Putamen (tissue), 1 donor: ENCODE measurements at regions not wholly inside any gene's neighbourhood (a gene's known extent, or its start where the extent isn't known, plus 50 kb on each side); places are given as distances from the start of the nearest gene placed in this dataset.

Experiments
- DNase-seq: peaks from one replicate; pipeline ENCODE4 v3.0.0-alpha.2; 2016; ENCODE audit warnings: low spot score

DNA sequence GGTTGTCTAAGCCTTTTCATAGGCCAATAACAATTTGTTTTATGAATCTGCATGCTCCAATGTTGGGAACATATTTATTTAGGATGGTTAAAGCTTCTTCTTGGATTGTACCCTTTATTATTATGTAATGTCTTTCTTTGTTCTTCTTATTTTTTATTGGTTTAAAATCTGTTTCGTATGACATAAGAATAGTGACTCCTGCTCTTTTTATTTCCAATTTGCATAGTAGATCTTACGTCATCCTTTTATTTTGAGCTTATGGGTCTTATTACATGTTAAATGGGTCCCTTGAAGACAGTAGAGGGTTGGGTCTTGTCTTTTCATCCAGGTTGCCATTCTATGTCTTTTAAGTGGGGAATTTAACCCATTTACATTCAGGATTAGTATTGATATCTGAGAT, 561.9 kb upstream of the GHITM start:
- DNase-seq, result no peak

DNA sequence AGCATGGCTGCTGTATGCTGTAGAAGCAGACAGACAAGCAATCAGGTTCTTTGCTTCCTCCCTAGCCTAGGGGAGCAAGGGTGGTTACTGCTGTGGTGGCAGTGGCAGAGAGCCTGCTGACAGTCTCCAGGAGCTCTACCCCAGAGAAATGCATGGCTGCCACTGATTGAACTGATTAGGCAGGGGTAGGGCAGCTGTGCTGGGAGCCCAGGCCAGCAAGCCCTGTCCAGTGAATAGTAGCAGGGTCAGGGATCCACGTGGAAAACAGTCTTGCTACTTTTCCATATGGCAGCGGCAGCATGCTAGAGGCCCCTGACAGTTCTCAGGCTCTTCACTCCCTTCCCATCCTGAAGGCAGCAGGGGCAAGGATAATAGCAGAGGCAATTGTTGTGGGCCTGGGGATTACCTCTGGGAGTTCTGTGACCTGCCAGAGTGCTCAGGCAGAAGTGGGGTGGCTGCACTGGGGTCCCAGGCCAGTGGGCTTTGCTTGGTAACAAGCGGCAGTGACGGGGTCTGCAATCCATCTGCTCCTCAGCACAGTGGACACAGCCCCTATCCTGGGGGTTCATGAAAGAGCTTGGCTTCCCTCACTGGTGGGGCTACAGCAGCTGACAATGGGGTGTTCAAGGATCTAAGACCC, 558.8 kb upstream of the GHITM start:
- DNase-seq, result no peak

DNA sequence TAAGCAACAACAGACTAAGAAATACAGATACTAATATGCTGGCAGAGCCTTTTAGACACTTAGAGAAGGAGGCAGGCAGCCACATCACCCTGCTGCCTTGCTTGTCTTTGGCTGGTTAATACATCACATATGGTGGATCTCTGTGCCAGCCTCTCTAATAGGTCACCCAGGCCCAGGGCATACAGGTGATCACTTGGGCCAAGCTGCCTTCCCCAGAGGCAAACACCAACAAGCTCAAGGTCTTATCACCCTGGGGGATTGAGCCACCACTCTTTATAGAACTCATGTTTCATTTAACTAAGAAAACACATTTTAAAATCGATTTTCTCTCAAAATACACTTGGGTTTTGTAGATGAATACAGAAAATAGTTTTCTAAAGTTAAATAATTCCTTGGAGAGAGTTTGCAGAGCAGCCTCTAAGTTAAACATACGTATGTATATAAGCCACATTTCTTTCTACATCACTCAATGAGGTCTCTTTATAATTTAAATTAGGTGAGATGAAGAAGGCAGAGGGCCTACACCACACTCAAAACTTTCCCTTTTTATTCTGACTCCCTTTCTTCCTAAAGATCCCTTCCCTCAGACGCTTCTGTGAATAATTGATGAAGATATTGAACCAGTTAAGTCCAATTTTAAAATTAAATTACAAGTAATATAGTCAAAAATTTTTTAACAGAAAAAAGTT, 556.8 kb upstream of the GHITM start:
- DNase-seq, result no peak

DNA sequence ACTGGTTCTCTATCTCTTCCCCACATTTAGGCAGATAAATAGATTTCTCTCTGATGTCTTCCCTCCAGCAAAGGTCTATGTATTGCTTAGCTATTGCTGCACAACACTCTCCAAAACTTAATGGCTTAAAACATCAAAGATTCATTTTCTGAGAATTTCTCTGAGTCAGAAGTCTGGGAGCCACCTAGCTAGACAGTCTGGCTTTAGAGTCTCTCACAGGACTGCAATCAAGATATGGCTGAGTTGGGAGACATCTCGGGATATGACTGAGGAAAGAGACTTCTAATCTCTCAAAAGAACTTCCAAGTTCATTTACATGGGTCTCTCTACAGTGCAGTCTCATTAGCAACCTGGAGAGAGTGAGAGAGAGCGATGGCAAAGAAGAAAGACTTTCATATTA, 553.6 kb upstream of the GHITM start:
- no peak for DNase-seq

DNA sequence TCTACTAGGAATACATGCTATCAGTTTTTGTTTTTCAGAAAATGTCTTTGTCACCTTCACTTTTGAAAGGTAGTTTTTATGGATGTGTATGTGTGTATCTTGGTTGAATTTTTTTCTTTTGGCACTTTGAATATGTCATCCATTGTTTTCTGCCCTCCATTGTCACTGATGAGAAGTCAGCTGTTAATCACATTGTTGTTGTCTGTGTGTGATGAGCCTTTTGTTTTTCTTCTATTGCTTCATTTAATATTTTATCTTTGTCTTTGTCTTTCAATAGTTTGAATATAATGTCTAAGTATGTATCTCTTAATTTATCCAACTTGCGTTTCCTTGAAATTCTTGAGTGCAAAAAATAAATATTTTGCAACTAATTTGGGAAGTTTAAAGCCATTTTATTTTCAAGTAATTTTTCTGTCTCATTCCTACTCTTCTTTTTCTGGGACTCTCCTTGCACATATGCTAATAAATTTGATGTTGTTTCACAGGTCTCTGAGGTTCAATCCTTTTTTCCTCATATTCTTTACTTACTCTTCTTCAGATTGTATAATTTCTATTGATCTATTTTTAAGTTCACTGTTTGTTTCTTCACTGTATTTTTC, 546.9 kb upstream of the GHITM start:
- no peak for DNase-seq

DNA sequence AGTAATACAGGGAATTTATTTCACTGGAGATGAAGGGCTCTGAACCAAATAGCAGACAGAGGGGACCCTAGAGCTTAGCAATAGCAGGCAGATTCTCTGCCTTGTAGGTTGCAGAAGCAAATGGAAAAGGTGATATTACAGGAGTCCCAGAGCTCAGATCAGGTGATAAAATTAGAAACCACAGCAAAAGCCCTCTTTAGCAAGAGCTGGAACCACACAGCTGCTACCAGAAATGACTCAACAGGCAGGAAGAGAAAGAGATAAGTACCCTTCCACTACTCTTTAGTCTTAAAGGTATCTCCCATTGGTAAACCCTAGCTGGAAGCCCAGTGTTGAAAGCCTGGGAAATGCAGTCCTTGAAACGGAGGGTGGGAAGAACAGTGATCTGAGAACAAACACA, 535.6 kb upstream of the GHITM start:
- DNase-seq, result no peak

DNA sequence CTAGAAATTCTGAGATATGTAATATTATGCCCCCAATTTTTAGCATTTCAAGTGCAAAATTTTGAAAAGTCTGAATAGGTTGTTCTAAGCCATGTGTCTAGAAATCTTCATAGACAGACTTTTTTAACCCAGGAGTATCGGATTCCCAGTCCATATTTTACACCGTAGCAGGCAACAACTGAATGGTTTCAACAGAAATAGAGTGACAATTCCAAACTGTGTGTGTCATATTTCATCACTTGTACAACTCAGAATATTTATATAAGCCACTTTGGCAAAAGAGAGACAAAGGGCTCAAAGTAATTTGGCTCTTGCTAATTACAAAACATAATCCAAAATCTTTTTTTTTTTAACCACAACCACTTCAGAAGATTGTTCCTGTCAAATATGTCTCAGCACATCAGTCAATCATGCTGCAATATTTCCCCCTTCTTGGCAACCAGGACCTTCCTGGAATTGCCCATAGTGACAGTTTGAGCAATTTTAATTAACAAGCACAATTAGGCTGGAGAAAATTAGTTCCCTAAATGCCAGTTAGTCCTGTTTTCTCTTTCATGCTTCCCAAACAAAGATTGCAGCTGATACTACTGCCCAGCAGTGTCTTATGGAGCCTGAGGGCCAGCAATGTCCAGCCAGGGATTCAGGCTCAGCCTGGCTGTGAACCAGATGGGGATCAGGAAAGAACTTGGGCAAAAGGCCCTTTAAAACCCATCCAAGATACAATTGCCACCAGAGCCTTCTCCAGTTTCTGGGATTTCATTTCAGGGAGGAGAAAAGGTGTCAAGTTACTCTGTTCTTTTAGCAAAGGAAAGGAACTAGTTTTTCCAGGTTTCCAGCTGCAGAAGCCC, 533.3 kb upstream of the GHITM start:
- no peak for DNase-seq

DNA sequence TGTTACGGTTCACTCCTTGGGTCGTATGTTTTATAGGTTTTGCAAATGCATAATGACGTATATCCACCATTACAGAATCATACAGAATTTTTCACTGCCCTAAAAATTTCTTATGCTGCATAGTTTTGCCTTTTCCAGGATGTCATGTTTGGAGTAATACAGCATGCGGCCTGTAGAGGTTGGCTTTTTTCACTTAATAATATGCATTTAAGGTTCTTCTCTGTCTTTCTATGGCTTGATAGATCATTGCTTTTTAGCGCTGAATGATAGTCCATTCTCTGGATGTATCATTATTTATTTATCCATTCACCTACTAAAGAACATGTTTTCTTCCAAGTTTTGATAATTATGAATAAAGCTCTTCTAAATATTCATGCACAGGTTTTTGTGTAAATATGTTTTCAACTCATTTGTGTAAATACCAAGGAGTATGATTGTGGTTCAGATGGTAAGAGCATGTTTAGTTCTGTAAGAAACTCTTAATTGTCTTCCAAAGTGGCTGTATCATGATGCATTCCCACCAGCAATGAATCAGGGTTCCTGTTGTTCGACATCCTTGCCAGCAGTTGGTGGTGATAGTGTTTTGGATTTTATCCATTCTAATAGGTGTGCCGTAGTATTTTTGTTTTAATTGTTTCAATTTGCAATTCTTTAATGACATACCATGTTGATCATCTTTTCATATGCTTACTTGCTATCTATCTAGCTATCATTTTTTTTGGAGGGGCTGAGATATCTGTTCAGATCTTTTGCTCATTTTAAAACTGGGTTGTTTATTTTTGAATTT, 531.2 kb upstream of the GHITM start:
- DNase-seq, result no peak

DNA sequence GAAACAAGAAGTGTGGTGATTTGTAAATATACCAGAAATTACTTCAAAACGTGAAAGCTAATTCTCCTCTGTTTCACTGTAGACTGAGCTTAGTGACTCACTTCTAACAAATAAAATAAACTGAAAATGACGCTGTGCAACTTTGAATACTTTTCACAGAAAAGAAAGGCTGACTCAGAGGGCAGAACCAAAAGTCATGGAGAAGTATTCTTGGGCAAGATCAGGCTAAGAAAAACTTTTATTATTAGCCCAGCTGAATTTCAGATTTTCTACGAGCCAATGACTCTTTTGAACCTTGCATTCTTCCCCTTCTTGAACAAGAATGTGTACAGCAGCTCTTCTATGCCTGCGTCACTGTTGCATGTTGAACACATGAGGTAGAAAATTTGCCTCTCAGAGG, 527.3 kb upstream of the GHITM start:
- DNase-seq, result no peak

DNA sequence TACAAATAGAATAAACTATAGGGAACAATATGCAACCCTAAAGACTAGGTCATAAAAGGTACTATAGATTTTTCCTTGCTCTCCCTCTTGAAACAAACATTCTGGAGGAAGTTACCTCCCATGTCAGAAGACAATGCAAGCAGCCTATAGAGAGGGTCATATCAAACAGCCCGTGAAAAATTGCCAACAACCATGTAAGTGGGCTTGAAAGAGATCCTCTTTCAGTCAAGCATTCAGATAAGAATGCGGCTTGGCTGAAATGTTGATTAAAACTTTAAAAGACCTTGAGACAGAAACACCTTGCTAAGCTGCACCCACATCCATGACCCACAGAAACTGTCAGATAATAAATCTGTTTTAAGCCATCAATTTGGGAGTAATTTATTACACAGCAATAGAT, 526.6 kb upstream of the GHITM start:
- DNase-seq, result no peak

DNA sequence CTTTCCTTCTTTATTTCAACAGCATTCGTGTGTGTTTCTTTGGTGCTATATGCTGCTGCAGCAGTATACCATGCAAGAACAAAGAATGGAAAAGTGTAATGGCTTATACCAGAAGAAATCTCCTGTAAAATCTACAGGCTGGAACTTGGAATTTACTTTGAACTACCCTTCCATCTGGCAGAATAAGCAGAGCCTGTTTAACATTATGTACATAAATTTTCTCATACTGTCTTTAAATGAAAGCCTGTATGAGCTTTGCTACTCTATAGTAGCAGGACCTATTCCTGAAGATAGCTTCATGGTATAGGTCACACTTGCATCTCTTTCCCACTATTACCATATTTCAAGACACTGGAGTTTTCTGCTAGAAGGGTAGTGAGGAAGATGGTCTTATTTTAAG, 522.1 kb upstream of the GHITM start:
- no peak for DNase-seq

DNA sequence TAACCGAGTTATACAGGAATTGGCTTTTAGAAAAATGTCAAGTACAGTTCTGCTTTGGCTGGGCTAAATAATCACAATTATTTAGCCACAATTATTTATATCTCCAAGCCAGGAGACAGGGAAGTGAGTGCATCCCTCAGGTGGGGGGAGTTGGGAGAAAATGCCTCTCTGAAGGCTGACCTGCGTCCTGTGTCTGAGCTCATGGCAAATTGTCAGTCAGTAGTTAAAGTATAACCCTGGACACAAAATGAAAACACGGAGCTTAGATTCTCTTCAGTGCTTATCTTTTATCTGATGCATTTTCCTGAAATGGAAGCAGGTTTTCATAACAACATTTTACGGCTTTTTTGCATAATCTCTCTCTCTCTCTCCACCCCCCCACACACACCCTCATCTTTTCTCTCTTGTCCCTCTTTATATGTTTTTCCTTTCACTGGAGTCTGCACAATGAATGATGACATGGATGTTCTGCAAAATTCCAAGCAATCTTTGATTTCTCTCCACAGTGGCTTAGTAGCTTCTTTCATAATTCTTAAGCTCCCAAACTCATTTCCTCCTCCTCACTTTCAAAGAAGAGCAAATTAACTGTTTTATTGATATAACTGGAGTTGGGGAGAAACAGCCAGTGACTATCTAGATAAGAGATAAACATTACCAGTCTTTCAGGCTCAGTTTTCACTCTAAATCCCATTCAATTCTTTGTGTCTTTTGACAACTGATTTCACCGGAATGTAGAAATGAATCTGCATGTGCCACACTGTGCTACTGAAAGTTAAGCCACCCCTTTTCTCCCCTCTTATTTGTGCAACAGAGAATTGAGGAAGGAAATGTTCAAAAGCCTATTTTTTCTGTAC, 521.4 kb upstream of the GHITM start:
- no peak for DNase-seq

DNA sequence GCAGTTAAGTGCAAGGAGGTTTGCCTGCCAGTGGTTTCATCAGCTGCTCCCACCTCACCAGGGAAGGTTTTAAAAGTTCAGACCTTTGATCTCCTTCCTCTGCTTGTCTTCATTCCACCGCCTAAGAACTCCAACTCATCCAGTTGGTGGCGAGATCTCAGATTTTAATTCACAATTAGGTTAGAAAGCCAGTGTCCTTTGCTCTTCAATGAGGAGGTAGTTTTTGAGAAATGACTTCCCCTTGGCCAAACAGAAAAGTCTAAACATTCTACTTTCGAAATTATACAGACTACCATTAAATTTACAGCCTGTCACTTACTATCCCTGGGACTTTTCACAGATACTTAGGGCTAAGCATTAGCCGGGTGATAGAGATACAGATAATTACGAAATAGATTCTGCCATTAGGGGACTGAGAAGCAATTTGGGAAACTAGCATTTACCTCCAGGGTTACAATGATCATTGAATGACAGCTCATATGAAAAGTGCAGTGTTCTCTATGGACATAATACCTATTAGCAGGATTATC, 513.4 kb upstream of the GHITM start:
- no peak for DNase-seq

DNA sequence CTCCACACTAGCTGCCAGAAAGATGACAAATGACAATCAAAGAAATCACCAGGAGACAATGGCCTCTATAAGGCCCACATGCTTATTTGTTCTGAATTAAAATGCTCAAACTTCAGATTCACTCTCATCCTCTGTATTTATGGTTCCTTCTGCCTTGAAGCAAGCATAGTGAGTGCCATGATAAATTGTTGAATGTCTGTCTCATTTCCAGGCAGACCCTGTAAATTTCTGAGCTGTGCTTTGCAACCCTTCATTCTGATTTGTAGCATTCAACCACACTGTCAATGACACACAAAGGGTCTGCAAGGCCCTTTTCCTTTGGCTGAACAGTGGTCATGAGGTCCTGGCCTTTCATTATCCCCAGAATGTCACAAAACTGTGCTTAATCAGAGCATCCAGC, 506.6 kb upstream of the GHITM start:
- DNase-seq, result no peak

DNA sequence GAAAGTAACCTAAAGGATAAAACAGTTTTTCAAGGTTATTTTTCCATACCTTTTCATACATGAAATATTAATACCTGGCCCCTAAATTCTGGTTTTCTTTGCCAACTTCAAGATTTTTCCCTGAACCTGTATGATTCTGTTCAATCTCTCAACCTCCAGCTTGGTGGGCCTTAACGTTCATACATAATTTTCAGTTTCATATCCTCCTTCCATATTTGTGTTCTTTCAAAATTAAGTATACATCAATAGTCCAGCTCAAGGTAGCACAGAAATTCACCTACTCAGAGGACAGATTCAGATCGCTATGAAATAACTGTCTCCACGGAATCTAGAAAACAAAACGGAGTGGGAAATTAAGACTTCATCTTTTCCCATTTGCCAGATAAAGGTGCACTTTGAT, 505.8 kb upstream of the GHITM start:
- DNase-seq, result no peak

DNA sequence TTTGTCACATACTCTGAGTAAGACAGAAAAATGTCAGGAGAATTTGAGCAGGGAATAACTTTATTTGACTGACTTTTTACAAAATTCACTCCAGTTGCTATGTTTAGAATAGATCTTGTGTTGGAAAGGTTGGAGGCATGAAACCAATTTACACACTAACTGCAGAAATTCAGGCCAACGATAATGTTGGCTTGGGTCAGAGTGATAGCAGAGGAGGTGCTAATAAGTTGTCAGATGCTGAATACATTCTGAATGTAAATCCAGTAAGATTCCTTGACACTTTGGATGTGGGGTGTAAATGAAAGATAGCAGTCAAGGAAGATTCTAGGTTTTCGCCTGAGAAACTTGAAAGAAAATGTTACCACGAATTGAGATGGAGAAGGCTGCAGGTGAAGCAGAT, 502.5 kb upstream of the GHITM start:
- no peak for DNase-seq

DNA sequence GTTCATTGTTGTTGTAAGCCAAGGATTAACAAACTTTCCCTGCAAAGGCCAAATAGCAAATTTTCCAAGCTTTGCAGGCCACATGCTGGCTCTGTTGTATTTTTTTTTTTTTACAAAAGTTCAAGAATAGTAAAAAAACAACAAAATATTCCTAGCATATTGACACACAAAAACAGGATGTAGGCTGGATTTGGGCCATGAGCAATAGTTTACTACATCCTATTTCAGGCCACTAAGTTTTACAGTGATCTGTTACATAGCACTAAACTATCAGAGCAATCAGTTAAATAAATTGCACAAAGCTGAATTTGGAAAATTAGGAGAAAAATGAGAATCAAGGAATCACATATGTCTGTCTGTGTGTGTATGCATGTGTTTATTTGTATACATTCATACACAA, 491.8 kb upstream of the GHITM start:
- DNase-seq, result no peak

DNA sequence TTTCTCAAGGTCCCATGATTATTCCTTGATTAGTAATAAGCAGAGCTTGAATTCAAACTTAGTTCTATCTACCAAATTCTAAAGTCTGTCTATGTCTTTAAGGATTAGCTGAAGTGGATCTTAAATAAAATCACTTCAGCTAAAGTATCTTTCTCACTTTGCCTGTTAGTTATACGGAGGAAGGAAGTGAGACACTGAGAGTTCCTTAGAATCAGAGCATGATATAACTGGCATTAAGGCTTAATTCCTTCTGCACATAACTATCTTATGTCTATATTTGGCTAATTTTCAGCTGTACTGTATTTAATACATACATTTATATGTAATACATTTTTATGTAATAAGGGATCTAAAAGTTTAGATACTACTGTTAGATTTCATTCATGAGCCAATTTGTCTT, 491.1 kb upstream of the GHITM start:
- no peak for DNase-seq

DNA sequence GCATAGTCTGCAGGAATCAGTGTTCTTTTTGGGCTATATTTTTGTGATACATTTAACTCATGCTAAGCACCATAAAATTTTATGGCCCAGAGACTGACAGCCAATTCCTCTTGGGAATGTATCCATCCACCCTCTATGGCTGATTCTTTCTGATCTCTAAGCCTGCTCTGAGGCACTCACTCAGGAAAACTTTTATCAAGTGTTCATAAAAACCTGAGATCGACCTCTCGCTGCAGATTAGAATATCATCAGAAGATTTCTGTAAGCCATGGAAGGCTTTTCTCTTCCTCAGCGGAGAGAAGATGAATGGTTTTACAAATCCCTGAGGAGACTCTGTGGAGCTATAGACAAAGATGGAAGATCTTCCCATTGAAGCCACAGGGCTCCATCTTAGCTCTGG, 489.8 kb upstream of the GHITM start:
- DNase-seq, result no peak

DNA sequence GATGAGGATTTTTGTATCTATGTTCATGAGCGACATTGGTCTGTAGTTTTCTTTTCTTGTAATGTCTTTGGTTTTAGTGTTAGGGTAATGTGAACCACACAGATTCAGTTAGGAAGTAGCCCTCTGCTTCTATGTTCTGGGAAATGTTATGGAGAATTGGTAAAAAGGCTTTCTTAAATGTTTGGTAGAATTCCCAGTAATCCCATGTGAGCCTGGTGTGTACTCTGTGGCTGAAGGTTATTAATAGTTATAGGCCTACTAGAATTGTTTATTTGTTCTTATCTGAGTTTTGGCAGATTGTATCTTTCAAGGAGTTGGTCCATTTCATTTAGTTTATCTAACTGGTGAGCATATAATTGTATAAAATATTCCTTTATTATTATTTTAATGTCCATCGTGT, 484.6 kb upstream of the GHITM start:
- DNase-seq, result no peak

DNA sequence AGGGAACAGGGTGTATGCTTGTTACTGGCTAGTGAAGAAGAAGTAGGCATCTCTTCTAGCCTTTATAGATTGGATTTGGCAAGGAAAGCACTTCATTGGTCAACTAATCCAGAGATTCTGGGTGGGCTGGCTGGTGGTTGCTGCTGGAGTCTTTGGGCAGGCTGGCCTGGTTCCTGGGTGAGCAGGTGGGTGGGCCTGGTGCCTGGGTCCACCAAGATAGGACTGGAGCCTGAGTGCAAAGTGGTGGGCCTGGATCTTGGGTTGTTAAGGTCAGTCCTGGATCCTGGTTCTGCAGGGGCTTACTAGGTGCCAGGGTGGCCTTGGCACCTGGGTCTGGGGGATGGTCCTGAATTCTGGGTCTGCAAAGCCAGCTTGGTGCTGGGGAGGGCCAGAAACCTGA, 482.4 kb upstream of the GHITM start:
- DNase-seq, result no peak
